Stromal cell of bone marrow (primary cell): ENCODE measurements at regions not wholly inside any gene's neighbourhood (a gene's known extent, or its start where the extent isn't known, plus 50 kb on each side); places are given as distances from the start of the nearest gene placed in this dataset.

ENCODE experiments used
- DNase-seq: peaks from one replicate; pipeline ENCODE4 v3.0.0-alpha.2; 2012; ENCODE audit warnings: low read depth

DNA sequence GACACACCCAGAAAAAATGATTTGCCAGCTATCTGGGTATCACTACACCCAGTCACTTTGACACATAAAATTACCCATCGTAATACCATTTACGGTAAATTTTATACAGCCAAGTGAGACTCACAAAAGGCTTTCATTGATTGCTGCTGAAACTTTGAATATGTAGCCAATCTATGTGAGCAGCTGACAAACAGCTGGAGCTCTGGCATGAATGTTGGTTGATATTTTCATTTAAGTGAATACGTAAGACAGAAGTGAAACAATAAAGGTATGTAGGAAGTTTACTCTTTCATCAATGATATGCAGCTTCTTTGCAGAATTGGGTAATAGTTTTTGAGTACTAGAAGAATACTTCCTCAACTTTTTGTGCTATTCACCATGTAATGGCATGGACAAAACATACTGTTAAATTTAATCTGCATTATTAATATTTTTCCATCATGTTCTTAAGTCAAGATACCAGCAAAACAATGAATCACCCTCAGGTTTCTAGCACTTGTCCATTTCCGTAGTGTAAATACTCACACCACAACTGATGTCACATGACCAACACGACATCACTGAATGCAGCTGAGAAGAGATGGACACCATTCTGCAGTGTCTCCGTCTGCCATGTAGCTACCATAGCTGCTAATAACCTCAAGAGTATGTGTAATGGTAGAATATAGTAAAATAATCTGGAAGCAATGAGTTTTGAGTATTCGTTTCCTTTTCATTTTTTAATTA is 205.9 kb upstream of the HES1 start:
- no peak for DNase-seq

DNA sequence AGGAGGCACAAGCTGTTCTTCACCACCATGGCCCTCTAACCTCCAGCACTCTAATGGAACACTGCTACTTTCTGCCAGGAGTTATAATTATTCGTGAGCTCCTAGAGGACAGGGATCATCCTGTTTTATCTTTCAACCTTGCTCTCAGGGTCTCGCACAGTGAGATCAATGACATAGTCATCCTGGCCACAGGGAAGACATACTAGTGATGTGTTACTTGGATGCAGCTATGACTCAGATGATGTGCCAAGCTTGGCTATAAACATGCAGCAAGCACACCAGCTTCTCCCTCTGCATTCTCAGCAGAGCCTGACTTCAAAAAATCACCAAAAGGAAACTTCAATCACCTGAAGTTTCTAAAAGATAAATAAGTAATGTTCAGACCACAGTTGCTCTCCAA is 203.8 kb upstream of the HES1 start:
- no peak for DNase-seq

DNA sequence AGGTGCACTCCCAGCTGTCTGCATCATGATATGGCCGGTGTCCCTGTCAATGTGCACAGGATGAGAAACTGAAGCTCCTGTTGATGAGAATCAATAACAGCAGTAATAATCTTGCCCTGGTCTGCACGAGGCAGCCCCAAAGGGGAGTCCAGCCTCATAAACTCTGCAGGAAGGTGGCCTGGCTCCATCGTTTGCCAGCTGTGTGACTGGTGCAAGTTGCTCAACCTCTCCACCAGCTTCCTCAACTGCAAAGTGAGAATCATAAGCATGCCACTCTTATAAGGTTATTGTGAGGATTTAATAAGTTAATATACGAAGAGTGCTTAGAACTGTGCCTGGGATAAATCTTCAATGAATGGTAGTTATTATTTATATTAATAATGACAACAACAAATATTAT is 203.4 kb upstream of the HES1 start:
- DNase-seq, result no peak

DNA sequence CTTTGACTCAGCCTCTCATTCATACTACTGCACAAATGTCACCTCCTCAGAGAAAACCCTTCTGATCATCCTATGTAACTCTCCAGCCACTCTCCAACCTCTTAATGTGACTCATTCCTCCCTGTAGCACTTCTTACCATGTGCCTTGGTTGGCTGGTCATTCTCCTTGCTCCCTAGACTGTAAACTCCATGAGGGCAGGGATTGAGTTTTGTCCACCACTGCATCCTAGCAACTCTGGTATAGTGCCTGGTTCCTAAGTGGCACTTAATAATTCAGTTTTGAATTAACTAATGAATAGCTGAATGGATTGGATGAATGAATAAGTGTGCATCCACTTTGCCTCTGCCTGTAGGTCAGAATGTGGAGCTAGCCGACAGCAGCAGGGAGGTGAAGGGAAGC is 202.5 kb upstream of the HES1 start:
- DNase-seq, result no peak

DNA sequence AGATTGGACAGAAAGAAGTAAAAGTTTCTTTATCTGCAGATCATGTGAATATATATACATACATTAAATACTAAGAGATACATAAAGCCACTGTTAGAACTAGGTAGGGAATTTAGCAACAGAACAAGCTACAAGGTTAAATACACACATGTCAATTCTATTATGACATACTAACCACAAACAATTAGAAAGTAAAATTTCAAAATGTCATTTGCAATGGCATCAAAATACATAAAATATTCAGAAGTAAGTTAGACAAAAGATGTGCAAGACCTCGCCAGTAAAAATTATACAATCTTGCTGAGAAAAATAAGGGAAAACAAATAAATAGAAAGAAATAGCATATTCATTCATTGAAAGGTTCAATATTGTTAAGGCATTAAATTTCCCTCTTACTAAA is 200.0 kb upstream of the HES1 start:
- DNase-seq, result no peak

DNA sequence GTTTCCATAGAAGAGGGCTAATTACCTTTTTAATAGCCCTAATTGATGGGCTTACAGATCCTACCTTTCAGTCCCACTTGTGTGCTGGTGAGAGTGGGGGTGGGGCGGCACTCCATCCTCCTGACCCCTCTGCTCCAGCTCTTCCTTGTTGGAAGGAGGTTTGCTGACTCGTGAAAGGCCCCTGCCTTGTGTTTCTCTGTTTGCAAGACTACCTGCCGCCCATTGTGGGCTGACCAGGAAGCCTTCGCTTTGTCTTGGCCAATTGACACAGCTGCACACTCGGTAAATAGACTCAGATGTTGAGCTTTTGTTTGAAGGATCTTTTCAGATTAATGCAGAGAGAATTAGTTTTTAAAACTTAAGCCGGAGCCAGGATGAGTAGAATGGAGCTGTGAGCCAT is 197.3 kb upstream of the HES1 start:
- no peak for DNase-seq

DNA sequence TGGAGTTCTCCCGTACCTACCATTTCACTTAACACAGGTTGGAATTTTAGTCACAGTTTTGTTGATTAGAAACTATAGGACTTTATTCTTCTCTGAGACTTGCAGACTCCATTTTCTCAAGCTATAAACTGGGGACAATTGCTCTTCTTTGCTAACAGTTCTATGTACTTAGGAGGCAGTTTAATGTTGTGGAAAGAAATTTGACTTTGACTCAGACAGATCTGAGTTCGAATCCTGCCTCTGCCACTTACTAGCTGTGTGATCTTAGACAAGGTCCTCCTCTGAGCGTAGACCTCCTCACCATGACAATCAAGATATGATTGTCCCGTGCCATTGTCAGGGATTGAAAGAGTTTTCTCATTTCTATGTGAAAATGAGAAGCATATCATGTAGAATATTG is 196.4 kb upstream of the HES1 start:
- DNase-seq, result no peak

DNA sequence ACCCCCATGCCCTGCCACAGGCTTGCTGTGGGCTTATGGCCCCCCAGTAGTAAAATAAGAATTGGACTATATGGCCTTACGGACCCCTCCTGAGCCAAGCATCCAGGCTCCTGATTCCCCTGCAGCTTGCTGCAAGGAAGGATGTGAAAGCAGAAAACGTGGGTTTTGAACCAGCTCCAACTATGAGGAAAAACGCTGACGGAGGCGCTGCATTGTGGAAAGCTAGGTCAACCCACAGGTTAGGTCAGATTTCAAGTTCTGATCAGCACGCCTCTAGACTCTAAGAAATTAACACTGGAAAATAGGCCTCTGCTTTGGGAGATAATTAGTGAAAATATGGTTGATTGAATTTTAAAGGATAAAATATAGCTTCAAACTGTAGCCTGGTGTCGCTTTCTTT is 195.4 kb upstream of the HES1 start:
- DNase-seq, result no peak

DNA sequence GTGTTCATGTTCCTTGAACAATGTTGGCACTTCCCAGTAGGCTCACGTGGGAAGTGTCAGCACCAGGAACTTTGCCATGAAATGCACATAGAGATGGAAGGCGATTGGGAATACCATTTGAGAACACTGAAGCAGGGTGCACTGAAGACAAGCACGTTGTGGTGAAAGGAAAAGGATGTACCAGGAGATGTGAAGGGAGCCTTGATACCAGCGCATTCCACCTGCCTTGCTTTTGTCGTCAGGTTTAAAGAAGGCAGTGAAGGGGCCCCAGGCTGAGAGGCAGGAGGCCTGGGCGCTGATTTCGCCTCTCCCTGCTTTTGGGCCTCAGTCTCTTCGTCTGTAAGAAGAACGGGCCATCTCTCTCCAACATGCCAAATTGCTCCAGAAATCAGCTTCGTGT is 194.5 kb upstream of the HES1 start:
- no peak for DNase-seq

DNA sequence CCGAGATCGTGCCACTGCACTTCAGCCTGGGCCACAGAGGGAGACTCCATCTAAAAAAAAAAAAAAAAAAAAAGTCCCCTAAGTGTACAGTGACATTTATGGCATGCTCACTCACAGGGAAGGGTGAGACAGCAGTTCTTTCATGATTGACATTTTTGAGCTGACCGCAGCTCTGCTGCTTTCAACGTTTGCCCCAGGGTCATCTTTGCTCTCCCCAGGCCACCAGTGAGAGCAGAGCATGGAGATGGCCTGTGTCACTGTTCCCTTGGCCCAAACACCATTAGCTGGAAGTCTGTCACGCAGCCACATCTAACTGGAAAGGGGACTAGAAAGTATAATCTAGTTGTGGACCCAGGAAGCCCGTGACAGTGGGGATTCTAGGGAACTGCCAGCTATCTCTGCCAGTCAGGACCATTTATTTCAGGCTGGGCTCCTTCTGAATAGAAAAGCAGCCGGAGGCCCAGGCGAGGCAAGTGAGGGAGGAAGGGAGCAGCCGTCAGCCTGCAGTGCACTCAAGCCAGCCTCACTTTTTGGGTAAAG is 193.4 kb upstream of the HES1 start:
- DNase-seq, result no peak

DNA sequence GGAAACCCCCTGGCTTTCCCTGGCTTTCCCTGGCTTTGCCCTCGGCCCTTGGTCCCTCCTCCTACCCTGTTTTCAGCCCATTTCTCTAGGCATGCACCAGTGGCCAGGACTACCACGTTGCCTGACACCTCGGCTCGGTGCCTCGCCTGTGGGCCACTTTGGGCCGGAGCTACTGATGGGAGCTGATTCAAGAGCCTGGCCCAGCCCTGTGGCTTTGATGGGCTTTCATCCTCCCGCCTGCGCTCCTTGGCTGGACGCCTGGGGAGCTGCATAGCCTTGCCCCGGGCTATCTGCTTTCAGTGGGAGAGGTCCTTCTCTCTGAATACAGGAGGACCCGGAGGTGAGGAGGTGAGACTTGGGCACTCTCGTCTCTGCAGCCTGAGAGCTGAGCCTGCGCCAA is 192.7 kb upstream of the HES1 start:
- no peak for DNase-seq

DNA sequence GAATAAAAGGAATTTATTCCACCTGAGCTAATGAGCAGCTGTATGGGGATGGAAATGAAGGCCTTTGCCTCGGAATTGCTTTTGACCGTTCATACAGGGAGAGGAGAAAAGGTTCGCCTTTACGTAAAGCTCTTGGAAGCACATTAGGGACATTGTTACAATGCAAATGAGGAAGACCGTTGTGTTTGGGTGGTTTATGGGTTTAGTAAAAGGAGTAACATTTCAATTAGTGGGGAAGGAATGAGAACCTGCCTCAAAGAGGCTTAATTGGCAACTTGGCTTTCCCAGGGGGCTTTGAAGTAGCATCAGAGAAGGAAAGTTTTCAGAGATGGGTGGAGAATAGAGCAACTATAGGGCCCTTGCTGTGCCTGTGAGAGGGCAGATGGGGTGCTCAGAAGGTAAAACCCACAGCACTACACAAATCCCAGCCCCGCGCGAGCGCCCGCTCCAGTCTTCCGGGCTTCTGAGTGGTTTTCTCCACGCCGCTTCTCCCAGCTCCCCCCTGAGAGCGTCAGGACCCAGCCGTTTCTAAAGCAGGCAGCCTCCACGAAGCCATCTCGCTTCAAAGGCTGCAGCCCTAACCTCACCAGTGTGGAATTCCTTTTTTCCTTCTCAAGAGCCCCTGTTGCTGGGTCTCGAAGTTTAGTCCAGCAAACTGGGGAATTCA is 192.0 kb upstream of the HES1 start:
- no peak for DNase-seq

DNA sequence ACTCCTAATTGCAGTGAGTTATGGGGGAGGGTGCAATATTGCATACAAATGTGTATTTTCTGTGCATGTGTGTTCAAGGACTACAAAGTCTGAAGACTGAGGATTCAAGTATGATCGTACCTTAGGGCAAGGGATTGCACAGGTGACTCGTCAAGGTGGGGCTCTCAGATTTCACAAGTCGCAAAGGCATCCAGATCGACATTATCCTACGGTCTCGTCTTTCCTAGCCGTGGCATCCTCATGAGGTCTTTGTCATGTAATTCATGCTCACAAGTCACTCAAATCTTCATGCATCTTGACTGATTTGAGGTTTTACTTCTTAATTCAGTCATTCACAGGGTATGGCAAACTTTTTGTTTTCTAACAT is 191.4 kb upstream of the HES1 start:
- no peak for DNase-seq

DNA sequence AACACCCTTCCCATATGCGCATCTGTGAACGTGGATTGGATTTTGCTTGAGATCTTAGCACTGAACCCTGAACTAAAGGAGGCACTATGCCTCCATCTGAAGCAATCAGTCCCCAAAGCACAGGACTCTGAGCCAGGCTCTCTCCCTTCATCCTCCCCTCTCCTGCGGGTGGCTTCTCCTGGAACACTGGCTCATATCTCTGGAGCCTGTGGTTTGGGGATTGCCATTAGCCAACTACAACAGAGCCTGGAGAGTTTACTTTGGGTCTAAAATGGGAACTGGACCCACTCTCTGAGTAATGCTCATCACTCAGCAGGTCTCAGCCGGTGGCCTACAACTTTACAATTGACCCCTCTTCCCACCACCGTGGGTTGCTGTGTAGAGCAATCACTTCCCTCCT is 190.8 kb upstream of the HES1 start:
- peak; percentile 36 for DNase-seq

DNA sequence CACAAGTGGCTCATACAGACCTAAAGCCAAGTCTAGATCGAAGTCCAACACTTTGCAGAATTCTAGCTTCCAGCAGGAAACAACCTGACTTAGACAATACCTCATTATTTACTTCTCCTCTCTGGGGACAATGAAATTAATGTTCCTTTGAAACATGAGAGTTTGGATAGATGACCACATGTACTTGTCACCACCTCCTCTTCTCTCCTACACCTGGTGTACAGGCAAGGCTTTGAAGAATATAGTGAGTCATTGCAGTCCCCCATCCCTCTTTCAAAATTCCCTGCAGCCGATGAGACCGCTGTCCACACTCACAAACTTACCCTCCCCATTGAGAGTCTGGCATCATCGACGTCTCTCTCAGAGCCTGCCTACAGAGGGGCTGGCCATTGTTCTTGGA is 189.0 kb upstream of the HES1 start:
- no peak for DNase-seq

DNA sequence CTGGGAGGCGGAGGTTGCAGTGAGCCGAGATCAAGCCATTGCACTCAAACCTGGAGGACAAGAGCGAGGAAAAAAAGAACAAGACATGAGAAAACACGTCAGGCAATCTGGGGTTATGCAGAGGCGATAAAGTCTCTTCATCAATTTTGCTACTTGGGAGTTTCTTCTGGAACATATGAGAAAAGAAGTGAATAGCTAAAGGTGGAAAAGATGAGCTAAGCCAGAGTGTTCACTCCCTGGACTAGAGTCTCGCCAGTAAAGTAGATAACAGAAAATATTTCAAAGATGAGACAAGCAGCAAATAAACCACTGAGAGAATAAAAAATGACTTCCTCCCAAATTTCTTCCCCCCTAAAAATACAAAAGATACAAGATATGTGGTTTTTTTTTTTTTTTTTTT is 188.4 kb upstream of the HES1 start:
- DNase-seq, result no peak

DNA sequence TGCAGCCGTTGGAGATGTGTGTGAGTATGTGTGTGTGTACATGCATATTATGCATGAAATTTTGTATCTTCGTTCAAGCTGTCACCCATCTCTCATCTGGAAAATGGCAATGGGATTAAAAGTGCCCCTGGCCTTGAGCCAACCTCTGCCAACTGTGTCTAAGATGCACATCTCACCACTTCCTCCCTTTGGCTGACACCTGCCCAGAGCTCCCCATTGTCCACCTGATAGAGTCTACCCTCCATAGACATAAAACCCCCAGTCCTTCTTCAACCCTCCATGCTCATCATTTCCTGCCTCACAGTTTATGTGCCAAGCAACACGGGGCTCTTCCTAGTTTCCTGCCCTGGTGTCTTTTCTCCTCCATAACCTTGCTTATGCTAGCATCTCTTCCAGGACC is 187.5 kb upstream of the HES1 start:
- no peak for DNase-seq

DNA sequence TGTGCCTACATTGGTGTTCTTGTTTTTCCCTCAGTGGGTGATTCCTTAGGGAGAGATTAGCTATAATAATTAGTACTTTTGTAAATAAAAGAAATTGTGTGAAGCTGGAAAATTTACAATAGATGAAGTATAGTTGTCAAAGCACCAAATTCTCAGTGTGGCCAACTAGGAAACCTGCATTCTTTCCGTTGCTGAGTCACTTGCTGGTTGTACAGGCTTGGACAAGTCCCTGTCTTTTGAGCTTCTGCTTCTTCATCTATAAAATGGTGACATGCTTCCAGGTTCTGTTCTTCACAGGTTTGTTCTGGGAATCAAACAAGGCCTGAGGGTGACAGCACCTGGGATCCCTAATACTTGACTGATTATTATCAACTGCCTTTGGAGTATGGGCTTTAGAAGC is 184.1 kb upstream of the HES1 start:
- no peak for DNase-seq

DNA sequence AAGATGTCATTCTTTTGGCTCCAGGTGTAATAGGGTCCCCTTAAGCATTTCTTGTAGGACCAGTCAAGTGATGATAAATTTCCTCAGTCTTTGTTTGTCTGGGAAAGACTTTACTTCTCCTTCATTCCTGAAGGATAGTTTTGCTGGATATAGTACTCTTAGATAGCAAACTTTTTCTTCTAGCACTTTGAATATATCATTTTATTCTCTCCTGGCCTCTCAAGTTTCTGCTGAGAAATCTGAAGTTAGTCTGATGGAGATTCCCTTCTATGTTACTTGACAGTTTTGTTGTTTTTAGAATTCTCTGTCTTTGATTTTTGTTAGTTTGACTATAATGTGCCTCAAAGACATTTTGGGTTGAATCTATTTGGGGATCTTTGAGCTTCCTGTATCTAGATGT is 181.2 kb upstream of the HES1 start:
- no peak for DNase-seq

DNA sequence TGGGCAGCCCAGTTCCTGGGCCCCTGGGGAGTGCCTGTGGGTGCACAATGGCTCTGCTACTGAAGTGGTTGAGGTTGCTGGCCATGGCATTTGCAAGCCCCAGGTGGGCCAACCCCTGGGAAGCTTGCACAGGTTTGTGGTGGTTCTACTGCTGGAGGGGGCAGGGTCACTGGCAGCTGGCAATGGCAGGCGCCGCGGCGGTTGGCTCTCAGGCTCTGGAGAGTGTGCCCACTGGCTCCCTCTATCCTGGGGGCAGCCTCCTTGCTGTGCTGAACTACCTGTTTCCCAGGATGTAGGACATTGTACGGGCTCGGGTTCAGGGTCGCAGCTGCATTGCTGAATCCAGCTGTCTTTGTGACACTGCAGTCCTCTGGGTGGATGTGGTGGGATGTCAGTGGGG is 180.2 kb upstream of the HES1 start:
- DNase-seq, result no peak

DNA sequence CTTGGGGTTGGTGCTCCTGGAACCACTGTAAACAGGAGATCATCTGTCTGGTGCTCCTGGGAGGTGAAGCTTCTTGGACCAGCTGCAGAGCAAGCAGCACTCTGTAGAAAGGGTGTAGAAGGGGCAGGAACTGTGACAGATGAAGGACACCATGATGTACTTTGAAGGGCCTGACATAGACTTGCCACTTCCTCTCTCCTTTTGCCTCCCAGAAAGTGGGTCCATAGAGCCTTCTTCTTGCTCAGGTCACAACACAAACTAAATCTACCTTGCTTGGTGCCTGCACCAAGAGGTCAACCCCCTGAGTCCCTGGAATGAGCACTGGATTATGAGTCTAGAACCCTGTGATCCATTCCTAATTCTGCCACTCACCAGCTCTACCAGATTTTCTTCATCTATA is 176.1 kb upstream of the HES1 start:
- no peak for DNase-seq

DNA sequence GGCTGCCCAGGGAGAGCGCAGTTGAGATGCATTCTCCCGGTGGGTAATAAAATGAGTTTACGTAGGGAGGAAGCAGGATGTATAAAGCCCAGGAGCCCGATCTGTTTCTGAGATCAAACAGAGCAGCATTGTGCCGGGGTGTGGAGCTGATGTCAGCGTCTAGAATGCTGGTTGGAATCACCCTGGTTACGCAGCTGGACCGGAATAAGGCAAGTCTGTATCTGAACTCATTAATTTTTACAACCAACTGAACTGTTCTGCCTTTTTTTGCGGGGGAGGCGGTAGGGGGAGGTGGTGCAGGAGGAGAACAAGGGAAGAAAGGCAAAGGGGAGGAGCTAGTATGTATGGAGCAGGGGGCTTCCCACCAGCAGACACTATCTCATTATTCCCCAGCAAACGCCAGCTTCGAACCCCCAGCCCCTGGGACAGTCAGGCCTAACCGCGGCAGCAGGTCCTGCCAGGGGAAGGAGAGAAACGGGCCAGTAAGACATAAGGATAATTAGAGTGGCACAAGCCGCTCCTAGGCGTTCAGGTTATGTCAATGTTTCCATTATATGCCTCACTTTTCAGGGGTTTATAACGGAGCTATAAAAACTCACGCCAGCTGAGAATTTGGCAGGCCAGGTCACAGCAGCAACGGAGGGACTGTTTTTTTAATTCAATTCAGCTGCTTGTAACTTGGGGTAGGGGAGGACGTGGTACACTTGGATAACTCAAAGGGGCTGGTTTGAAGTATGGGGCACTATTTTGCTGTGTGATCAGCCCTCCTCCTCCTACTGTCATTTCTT is 175.3 kb upstream of the HES1 start:
- no peak for DNase-seq

DNA sequence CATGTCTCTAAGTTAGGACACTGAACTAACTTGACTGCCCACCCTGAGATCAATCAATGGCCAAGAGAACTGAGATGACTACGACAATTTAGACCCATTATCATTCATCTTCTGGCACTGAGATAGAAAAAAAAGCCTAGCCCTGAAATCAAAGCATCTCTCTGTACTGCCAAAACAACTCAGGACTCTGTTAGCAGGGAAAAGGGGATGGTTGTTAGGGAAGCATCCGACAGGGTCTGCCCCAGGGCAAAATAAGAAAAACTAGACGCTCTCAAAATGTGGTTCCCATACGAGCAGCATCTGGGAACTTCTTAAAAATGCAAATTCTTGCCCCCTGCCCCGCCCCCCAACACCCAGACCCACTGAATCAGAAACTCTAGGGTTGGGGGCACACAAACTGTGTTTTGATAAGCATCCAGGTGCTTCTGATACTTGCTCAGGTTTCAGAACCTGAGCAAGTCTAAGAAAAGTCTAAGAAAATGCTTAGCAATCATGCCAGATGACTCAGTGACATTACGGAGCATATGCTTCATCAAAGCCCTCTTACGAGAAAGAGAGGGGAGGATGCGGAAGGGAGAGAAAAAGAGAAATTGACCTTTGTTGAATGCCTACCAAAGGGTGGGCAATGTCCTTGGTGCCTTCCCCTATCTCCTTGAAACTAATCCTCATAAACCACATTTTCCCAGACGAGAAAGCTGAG is 172.8 kb upstream of the HES1 start:
- no peak for DNase-seq
